Activated CD8-positive, alpha-beta memory T cell treated with anti-CD3 and anti-CD28 coated beads, Interleukin-2, amount 50 U/mL, for 24 hours (primary cell): ENCODE measurements at regions not wholly inside any gene's neighbourhood (a gene's known extent, or its start where the extent isn't known, plus 50 kb on each side); places are given as distances from the start of the nearest gene placed in this dataset.

Experiments used
- DNase-seq: peaks from one replicate; pipeline ENCODE4 v3.0.0-alpha.2; 2020; ENCODE audit errors: extremely low read depth

- no peak for DNase-seq
These were observed 248.9 kb upstream of the MKI67 start for GRCh38 chr10:128375171-128375570.

GRCh38 chr10:128377364-128377987, 251.3 kb upstream of the MKI67 start:
- no peak for DNase-seq

GRCh38 chr10:128377988-128378387, 251.8 kb upstream of the MKI67 start:
- DNase-seq, result no peak

GRCh38 chr10:128380946-128381345, 254.7 kb upstream of the MKI67 start:
- no peak for DNase-seq

GRCh38 chr10:128382225-128382624, 256.0 kb upstream of the MKI67 start:
- no peak for DNase-seq

GRCh38 chr10:128384831-128385230, 258.6 kb upstream of the MKI67 start:
- no peak for DNase-seq

- DNase-seq, result no peak
These were observed 260.0 kb upstream of the MKI67 start for GRCh38 chr10:128386231-128386630.

GRCh38 chr10:128386816-128387604, 260.8 kb upstream of the MKI67 start:
- no peak for DNase-seq

GRCh38 chr10:128390596-128390995, 264.4 kb upstream of the MKI67 start:
- no peak for DNase-seq

- no peak for DNase-seq
These were observed 267.3 kb upstream of the MKI67 start for GRCh38 chr10:128393546-128393945.

GRCh38 chr10:128398118-128398517, 271.9 kb upstream of the MKI67 start:
- no peak for DNase-seq

- no peak for DNase-seq
These were observed 272.8 kb upstream of the MKI67 start for GRCh38 chr10:128398999-128399398.

GRCh38 chr10:128400564-128400963, 274.3 kb upstream of the MKI67 start:
- no peak for DNase-seq

- DNase-seq, result no peak
These were observed 279.2 kb upstream of the MKI67 start for GRCh38 chr10:128405450-128405849.

GRCh38 chr10:128411643-128412042, 285.4 kb upstream of the MKI67 start:
- no peak for DNase-seq

- DNase-seq, result no peak
These were observed 288.3 kb upstream of the MKI67 start for GRCh38 chr10:128414568-128414967.

GRCh38 chr10:128416231-128416630, 290.0 kb upstream of the MKI67 start:
- DNase-seq, result no peak

- no peak for DNase-seq
These were observed 291.6 kb upstream of the MKI67 start for GRCh38 chr10:128417826-128418225.

GRCh38 chr10:128418819-128419218, 292.6 kb upstream of the MKI67 start:
- no peak for DNase-seq

- no peak for DNase-seq
These were observed 293.3 kb upstream of the MKI67 start for GRCh38 chr10:128419466-128420019.

GRCh38 chr10:128420623-128421022, 294.4 kb upstream of the MKI67 start:
- DNase-seq, result no peak

- no peak for DNase-seq
These were observed 295.3 kb upstream of the MKI67 start for GRCh38 chr10:128421371-128422160.
